ENCODE measurements at regions not wholly inside any gene's neighbourhood (a gene's known extent, or its start where the extent isn't known, plus 50 kb on each side); places are given as distances from the start of the nearest gene placed in this dataset.

DNA sequence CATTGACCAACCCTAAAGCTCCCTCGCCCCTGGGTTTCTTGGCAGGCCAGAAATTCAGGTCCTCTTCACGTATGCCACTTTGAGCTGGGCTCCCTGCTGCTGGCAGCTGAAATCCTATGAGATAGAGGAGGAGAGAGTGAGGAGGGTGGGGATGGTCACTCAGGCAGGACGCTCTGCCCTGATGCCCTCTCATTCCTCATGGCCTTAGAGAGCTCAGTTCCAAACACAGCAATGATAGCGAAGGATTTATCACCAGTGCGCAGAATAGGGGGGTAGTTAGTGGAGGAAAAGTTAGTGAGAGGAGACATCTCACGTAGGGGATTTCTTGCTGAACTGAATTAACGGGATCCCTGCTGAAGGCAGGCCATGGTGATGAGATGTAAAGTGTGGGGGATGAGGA, 84.2 kb upstream of the PMEPA1 start (continued):
- TF ChIP-seq MAFK (IDR thresholded peaks at IDR 0.05; ENCODE audit: low read depth, low read length): no peak
- no peak for TF ChIP-seq BRCA1 (IDR thresholded peaks at IDR 0.05; ENCODE audit: low read depth, low read length)
- TF ChIP-seq KDM4A (IDR thresholded peaks at IDR 0.05; ENCODE audit: low read depth, low read length, severe bottlenecking): no peak
- no peak for TF ChIP-seq TAF1 (IDR thresholded peaks at IDR 0.05; ENCODE audit: low read depth, low read length)
- TF ChIP-seq RFX5 (IDR thresholded peaks at IDR 0.05; ENCODE audit: borderline replicate concordance, low read depth, low read length): no peak
- no peak for TF ChIP-seq HDAC6 (IDR thresholded peaks at IDR 0.05; ENCODE audit: low read depth, low read length)
- TF ChIP-seq YY1 (IDR thresholded peaks at IDR 0.05; ENCODE audit: low read depth, low read length): no peak

All from H1 (cell line).